Stimulated activated CD4-positive, alpha-beta T cell treated with anti-CD3 and anti-CD28 coated beads, Interleukin-1b, Interleukin-23, amount 100 ng/mL, for 4 hours (primary cell): ENCODE measurements at regions not wholly inside any gene's neighbourhood (a gene's known extent, or its start where the extent isn't known, plus 50 kb on each side); places are given as distances from the start of the nearest gene placed in this dataset.
"Not testable (repeated sequence)": the region's sequence is repeated elsewhere in the genome, so short reads cannot be mapped to it uniquely, and the experiment has no call there.

Experiments
- DNase-seq, 2 donors: peaks; one replicate each; pipeline ENCODE4 v3.0.0-alpha.2; 2020; ENCODE audit warnings: low read depth in 2 of 2

GRCh38 chr3:94331831-94332230, 269.0 kb downstream of the NSUN3 start:
- no peak for DNase-seq

GRCh38 chr3:94336046-94336753, 273.3 kb downstream of the NSUN3 start:
- no peak for DNase-seq

- DNase-seq: no peak
Measured at GRCh38 chr3:94345101-94345500, 282.2 kb downstream of the NSUN3 start.

DNA sequence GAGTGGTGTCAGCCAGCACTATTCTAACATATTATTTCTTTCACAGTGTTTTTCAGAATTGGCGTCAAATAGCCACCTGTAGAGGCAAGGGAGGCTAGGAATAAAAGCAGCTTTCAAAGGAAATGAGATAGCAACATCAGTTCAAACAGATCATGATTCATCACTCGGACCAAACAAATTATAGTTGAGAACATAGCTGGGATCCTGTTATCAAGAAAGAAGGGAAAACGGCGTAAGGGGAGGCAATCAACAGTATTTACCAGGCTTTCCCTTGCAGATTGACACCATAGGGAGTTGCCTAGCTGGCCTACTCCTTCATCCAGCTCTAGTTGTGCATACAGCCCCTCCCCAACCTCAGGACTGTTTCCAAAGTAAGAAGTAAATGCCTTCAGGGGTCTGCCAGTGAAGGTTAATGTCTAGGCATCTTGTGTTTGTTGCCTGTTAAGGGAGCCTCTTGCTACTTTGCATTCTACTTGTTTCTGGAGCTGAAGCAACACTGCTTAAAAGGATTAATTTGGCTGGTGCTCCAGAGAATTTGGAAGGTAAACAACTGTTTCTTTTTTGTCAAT, 286.5 kb downstream of the NSUN3 start:
- no peak for DNase-seq

DNA sequence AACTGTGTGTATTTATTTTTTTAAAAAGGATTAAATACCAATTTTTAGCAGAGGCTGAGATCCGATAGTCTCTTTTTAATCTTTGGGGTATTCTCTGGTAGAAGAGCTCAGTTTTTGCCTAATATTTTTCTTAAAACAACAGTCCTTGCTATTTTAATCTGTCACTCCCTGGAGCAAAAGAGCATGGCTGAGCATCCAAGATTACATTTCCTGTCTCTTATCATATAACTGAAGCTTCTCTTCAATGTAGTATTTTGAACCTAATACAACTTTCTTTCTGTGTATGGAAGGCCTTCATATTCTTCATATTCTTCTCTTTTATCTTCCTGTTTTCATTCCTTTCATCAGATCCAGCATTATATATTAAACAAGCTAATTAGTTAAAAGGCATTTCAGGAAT, 293.7 kb downstream of the NSUN3 start:
- no peak for DNase-seq

DNA sequence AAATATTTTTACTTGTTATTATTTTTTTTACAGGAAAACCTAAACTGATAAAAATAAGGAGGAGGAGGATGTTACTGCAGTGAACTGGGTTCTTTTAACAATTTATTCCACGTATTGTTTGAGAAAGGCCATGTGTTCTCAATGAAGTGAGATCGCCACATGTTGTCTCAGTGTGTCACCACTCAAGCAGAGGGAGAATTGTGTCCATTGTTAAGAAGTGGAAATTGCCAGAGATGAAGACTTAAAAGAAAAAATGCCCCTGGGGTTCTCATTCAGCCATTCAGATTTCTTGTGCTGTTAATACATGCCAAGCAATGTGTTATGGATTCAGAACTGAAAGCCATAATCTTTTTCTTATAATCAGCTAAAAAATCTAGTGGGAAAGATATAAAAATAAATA, 297.1 kb downstream of the NSUN3 start:
- DNase-seq: no peak

DNA sequence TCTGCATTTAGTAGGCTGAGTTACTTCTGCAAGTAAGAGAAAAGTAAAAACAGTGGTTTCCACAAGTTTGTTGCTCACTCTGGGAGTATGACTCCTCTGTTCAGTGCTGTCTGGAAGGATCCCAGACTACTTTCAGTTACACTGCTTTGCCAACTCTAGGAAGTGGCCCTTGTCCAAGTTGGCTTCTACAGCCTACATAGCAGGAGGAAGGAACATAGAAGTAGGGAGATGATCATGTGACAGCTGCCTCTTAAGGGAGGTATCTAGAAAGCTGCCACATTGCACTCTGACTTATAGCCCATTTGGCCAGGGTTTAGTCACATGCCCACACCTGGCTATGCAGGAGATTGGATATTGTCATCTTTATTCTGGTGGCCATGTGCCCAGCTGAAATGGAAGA, 298.1 kb downstream of the NSUN3 start:
- DNase-seq: no peak

GRCh38 chr3:94362393-94362792, 299.5 kb downstream of the NSUN3 start:
- DNase-seq: no peak

DNA sequence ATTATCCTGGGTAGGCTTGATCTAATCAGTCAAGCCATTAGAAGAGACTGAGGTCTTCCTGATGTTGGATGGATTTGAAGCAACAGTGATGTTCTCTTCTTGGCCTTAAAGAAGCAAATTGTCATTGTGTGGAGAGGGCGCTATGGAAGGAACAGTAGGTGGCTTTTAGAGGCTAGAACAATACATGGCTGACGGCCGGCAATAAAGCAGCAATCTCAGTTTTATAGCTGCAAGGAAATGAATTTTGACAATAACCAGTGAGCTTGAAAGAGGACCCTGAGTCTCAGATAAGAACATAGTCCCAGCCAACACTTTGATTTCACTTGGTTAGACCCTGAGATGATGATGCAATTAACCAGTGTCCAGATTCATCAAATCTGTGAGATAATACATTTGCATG, 302.1 kb downstream of the NSUN3 start:
- no peak for DNase-seq

DNA sequence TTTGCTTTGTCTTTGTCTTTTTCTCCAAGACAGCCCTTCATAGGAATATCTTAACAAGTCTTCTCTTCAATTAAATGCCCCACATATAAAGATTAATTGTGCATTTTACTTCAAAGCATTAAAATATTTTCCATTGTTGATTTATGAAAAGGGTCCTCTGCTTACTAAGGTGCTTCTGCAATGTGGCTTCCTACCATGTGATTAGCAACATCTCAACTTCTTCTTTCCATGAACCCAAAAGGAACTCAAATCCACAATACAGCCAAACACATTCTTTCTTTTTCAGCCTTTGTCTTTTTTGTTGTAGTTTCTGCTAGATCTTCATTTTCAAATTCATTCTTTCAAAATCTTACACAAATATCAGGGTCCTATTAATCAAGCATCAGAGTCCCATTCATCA, 309.2 kb downstream of the NSUN3 start:
- DNase-seq: no peak

DNA sequence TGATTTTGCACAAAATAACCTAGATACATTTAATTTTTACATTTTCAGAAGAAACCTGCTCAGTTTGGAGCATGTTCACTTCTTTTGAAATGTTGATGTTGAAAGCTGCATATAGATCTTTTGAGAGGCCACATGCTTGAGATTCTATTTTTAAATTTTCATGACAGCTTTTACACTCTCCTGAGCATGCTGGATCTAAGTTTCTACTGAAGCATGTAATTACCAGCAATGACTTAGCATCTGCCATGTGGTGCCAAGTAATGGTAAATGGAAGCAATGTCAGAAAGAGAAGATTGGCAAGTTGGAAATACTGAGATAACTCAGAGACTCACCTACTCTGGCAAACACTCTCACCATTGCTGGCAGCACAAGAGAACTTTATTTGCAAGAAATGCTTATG, 310.6 kb downstream of the NSUN3 start:
- no peak for DNase-seq

GRCh38 chr3:94374439-94375161, 311.7 kb downstream of the NSUN3 start:
- DNase-seq: no peak

GRCh38 chr3:94377123-94377696, 314.3 kb downstream of the NSUN3 start:
- DNase-seq: not testable (repeated sequence)

GRCh38 chr3:94377863-94378262, 315.0 kb downstream of the NSUN3 start:
- not testable (repeated sequence) for DNase-seq

DNA sequence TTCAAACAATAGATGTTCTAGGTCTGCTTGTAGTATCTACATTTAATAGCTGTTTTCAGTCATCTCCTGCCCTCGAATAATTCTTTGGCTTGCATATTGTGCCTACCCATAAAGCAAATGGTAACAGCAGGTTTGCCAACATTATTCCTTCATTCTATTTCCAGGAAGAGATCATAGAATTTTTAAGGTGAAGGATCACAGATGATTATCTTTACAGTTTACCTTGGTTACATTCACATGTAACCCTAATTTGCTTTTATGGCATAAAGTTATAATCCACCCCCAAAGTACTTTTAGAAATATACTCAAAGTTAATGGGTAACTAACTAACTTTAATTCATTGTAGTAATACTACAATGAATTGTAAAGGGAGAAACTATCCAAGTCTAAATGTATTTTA, 315.5 kb downstream of the NSUN3 start:
- no peak for DNase-seq

DNA sequence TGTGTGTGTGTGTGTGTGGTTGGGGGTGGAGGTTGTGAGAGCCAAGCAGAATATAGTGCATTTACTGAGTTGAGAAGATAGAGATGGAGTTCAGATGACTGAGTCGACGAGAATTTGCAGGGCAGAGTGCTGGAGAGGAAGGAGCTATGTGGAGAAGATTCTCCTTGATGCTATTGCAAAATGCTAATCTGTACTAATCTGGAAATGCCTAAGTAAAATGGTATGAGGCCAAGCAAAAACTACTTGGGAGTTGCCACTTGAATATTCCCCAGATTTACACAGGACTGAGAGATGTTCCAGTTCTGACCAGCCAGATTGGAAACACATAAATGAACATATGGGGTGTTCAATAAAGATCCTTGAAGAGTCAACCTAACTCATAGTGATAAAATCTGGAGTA, 316.4 kb downstream of the NSUN3 start:
- no peak for DNase-seq

- no peak for DNase-seq
Measured at GRCh38 chr3:94394885-94395284, 332.0 kb downstream of the NSUN3 start.

DNA sequence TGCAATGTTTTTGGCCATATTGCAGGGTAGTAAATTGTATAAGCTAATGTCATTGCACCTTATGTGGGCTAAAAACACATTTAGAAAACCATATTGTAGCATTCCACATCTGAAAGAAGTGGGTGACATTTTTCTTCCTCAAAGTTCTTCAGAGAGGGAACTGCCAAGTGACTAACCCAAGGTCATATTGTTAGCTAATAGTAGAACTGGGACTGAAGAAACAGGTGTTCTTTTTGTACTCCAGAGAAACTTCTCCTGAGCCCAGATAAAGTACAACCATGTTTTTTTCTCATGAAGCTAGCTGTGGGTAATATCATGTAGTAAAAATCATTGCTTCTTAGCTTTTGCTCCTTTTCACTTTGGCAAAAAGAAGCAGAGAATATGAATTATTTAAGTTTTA, 333.0 kb downstream of the NSUN3 start:
- no peak for DNase-seq

DNA sequence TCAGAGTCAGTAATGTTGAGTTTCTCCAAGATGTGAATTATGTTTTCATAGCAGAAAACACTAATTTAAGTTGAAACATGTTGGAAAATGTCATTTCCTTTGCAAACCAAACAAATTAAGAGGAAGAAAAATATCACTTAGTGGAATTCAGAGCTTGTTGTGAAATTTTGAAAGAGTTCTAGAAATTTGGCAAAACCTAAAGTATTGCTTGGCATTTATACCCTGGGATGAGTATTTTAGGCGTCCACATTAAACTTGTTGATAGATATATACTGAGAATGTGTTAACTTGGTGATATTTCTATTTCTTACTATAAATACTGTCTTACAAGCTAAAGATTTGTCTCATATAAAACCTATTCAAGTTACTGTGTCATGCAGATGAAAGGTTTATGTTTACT, 335.2 kb downstream of the NSUN3 start:
- DNase-seq: no peak

DNA sequence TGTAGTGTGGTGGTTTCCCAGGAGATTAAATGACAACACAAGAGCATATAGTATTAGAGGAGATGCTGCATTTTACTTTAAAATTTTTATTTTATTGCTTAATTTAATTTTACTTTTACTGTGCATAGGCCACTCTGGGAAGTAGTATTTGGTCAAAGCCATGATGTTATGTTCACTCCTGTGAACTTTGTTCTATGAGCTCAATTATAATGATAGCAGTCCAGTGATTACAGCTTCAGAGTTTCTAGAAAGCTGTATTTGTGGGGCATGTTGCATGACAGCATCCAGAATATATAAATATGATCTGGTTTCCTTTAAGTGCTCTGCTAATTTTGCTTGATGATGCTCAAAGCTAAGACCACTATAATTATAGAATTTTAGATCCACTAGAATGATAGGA, 338.6 kb downstream of the NSUN3 start:
- no peak for DNase-seq

GRCh38 chr3:94402126-94402525, 339.3 kb downstream of the NSUN3 start:
- DNase-seq: no peak

DNA sequence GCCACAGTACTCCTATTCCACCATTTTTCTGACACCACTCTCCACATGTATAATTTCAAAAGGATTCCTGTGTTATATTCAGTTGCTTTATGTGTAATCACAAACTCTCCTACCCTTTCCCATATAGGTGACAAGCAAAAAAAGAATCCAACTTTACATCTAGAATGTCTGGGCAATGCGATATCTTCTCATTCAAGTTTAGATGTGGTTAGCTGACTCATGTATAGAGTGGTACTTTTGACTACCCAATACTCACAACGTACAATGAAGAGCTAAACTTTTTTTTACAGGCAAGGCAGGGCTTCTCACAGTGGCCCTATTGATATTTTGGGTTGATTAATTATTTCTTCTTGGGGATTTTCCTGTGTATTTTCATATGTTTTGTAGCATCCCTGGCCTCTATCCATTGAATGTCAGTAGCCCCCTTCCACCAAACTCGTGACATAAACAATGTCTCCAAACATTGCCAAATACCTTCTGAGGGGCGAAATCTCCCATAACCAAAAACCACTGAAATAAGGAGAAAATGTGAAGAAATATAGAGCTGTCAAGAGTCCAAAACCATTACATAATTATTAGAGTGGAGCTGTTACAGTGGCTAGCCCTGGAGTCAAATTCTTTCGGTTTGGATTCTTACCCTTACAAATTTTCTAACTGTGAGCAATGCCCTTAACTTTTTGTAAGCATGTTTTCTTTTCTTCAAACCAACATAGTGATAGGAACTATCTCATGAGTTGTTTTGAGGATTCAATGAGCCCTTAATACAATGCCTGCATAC, 342.6 kb downstream of the NSUN3 start:
- DNase-seq: no peak
